GM19025 (cell line): ENCODE measurements at regions not wholly inside any gene's neighbourhood (a gene's known extent, or its start where the extent isn't known, plus 50 kb on each side); places are given as distances from the start of the nearest gene placed in this dataset.

Experiments
- ATAC-seq: cut with Tn5 transposase; IDR thresholded peaks from one replicate; pipeline ENCODE4 v1.9.1; 2021; ENCODE audit warnings: mild to moderate bottlenecking, low read depth, moderate library complexity; ENCODE audit not compliant: unreplicated experiment

GRCh38 chr18:40437517-40437916 lies 1517.5 kb upstream of the PIK3C3 start:
- no peak for ATAC-seq

GRCh38 chr18:40431071-40431985 lies 1523.7 kb upstream of the PIK3C3 start:
- ATAC-seq, result no peak

DNA sequence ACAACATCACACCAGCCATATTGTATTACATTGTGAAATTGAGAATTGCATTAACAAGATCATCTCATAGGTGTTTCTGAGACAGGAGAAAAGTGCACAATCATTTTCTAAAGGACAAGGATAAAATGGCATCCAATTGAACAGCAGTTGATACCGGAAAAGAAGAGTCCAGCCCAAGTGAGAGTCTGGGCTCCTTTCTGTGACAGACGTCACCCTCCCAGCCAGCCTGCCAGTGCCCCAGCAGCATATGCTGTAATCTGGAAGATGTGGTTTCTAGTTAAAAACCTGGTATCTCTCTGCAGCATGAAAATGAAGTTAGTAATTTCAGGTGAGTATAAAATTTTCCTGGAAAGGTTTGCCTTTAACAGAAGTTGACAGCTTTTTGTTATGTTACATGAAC lies 1531.7 kb upstream of the PIK3C3 start:
- ATAC-seq, result no peak

GRCh38 chr18:40420675-40421074 lies 1534.4 kb upstream of the PIK3C3 start:
- ATAC-seq, result no peak

DNA sequence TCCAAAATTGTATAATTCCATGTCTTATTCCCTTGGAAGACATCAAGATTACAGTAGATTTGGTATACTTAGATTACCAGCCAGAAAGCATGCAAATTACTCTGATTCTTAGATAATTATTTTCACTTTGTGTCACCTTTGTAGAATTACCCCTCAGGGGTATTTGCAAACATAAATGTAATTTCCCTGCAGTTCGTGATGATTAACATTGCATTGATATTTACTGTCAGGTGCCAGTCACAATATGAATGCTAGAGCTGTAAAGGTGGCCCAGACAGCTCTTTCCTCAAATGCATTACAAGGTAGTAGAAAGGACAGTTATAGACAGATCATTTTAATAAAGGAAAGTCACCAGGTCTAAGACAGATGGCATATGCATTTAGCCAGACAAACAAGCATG lies 1537.5 kb upstream of the PIK3C3 start:
- ATAC-seq, result no peak

DNA sequence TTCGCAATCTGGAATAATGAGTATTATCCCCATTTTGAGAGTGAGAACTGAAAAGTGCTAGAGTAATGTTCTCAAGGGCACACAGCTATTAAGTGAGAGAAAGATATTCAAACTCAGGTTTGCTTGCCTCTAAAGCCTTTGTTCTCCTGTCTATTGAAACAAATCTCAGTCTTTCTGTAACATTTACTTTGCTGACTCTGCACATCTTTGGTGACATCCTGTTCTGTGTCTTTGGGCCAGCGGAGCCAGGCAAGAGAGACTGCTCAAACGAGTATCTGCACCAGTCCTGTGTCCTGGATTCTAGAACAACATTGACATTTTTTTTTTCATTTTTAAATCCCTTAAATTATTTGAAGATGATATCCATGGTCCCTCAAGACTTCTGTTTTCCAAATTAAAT lies 1539.2 kb upstream of the PIK3C3 start:
- no peak for ATAC-seq

GRCh38 chr18:40415176-40415791 lies 1539.8 kb upstream of the PIK3C3 start:
- ATAC-seq, result no peak

DNA sequence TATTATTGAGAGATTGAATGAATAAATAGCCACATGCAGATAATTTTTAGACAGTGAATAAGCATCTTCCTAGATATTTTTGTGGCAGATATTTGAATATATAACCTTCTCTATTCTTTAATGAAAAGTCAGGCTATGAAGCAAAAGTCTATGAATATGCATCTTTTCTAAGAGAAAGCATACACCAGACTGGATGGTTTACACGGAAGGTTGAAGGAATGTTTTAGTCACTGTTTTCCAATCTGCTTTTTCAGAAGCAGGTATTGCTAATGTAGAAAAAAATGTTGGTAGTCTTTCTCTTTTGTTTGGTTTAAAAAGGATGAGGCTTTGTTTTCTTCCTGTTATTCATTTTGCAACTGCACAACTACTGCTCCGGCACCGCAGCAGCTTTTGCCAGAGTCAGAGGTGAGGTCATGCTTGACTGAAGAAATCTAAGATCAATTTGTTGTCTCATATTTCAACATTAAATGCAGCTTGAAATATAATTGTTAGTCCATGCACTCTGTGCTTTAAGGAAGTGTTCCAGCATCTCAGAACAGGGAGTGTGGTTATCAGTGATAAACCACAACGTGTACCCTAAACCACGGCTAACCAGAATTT lies 1540.8 kb upstream of the PIK3C3 start:
- ATAC-seq, result no peak

DNA sequence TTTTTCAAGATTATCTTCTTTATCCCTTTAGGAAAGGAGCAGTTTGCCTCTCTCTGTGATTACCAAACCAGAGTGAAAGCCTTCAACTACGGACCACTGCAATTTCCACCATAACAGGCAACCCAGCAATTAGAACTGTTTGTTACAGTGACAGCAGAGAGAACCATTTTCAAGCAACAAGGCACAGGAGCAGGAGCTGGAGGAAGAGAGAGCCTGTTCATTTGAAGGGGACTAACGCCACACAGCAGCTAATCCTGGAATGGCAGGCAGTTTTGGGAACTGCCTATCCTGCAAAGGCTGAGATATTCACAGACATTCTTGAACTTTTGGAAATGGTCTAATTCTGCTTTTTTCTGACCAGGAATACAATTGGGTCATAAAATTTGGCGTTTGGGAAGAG lies 1541.9 kb upstream of the PIK3C3 start:
- no peak for ATAC-seq

- no peak for ATAC-seq
Observed at GRCh38 chr18:40412410-40412809, 1542.6 kb upstream of the PIK3C3 start.

GRCh38 chr18:40407909-40408308 lies 1547.1 kb upstream of the PIK3C3 start:
- no peak for ATAC-seq

GRCh38 chr18:40404284-40404683 lies 1550.8 kb upstream of the PIK3C3 start:
- ATAC-seq, result no peak

DNA sequence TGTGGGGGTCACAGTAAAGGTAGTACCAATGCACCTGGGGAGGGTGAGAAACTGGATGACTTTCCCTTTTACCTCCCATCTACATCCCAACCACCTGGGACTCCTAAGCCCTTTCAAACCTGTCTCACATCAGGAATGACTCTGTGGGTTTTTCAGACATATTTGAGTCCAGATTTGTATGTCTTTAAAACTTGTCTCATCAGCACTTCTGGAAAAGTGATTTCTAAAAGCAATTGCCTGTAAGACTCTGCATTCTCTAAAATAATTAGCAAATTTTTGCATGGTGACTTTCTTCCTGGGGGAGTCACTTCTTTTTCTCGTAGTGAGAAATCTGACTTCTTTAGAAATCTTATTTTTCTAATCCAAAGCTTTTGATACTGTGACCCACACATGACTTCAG lies 1553.0 kb upstream of the PIK3C3 start:
- no peak for ATAC-seq

DNA sequence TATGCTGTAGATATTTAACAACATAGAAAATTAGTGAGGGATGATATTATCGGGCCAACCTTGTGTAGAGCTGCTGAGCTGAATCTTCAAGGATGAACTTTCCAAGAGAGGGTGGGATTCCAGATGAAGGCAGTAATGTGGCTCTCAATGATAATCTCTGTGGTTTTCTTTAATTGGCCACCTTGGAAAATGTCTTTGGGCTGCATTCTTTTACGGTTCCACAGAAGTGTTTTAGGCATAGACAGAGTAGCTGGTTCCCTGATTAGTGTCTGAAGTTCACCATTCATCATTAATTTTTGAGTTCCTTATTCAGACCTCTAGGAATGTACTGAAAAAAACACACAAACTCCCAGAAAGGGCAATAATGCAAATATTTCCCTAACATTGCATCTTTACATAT lies 1566.9 kb upstream of the PIK3C3 start:
- ATAC-seq, result no peak

DNA sequence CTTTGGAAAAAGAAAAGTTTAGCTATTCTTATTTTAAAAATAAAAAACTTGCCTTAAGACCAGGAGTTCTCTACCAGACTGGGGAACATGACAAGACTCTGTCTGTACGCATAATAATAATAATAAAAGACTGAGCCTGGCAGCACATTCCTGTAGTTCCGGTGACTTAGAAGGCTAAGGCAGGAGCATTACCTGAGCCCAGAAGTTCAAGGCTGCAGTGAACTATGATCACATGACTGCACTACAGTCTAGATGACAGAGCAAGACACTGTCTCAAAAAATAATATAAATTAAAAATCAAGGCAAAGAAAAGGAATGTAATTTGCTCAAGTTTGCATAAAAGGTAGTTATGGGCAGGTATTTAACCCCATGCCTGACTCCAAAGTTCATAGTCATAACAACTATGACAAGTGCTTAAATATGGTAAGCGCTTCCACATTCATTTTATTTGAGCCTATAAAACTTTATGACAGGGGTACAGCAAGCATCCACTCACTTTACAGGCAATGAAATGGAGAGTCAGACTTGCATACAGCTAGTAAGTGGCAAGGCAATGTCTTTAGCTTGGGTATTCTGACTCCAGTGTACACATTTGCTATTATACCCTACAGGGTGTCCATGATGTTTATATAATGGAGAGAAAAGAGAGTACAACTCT lies 1567.8 kb upstream of the PIK3C3 start:
- no peak for ATAC-seq

- no peak for ATAC-seq
Observed at GRCh38 chr18:40382197-40382596, 1572.8 kb upstream of the PIK3C3 start.

DNA sequence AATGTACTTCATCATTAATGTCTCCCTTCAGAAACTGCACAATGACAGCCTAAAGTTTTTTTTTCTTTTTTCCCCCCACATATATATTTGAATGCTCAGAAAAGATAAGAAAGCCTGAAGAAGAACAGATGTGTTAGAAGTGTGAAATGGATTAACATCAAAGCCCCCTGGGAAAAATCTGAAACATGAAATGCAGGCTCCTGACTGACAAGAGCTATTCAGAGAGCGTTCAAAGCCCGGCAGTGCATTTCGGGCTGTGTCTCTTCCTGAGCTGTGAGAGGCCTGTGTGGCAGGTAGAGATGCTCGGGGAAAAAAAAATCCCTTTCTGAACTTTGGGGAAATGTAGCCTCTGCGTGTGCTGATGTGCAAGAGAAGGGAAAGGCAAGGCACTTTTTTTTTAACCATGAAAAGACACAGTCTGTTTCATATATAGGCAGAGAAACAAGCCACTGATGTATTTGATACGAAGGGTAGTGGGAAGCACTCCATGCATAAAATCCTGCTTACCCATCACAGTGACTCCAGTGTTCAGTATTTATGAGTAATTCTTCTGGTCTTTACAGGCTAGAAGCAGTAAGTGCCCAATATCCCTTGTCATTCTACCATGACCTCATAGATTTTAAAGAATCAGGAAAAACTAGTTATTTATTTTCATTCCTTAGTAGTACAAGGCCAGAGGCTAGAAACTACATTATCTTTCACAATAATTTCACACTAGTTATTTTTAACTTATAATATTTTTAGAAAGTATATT lies 1574.2 kb upstream of the PIK3C3 start:
- no peak for ATAC-seq

GRCh38 chr18:40375837-40376236 lies 1579.2 kb upstream of the PIK3C3 start:
- no peak for ATAC-seq

DNA sequence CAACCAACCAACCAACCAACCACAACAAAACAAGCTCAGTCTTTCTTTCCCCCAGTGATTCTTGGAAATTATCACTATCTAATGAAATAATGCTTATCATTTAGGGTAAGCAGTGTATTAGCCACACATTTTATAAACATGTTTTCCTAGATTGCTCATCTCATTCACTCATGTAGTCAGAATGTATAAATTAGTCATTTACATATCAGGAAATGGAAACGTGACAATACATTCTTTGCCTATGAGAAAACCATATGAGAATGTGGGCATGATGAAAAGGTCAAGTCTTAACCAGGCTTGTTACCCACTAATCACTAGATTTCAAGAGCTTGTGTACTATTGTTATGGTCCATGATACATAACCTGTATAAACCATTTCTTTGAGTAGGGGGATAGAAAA lies 1583.4 kb upstream of the PIK3C3 start:
- no peak for ATAC-seq

GRCh38 chr18:40367576-40367975 lies 1587.5 kb upstream of the PIK3C3 start:
- no peak for ATAC-seq
